HL-60 (cell line): ENCODE measurements at regions not wholly inside any gene's neighbourhood (a gene's known extent, or its start where the extent isn't known, plus 50 kb on each side); places are given as distances from the start of the nearest gene placed in this dataset.

ENCODE experiments used
- DNase-seq, 2 experiments: peaks; one replicate each; pipeline ENCODE4 v3.0.0-alpha.2; 2010 to 2020; ENCODE audit warnings: low read depth in 1 of 2, low spot score in 1 of 2
- H3K27ac ChIP-seq: fragments of 250-450 bp; sonication (Bioruptor Pico); replicated peaks from 2 replicates; pipeline ENCODE4 v1.5.1; 2020; ENCODE audit warnings: mild to moderate bottlenecking, moderate library complexity
- H3K27me3 ChIP-seq: fragments of 250-450 bp; sonication (Bioruptor Pico); 2 replicates; pipeline ENCODE4 v1.5.1; 2021; ENCODE audit warnings: mild to moderate bottlenecking, moderate library complexity; ENCODE audit not compliant: insufficient read depth, poor library complexity, severe bottlenecking
- H3K4me3 ChIP-seq: replicated peaks from 2 replicates; pipeline ENCODE4 v1.5.1; 2011; ENCODE audit warnings: mild to moderate bottlenecking, control low read depth, low read length; ENCODE audit not compliant: insufficient read depth
- CTCF ChIP-seq: IDR thresholded peaks from one replicate; pipeline ENCODE4 v1.5.1; 2011; ENCODE audit warnings: low read length, control low read depth, inconsistent platforms; ENCODE audit not compliant: insufficient read depth
- GABPA ChIP-seq: IDR thresholded peaks from 2 replicates; pipeline ENCODE4 v1.6.1; 2012; ENCODE audit warnings: low read depth
- POLR2AphosphoS5 ChIP-seq: IDR thresholded peaks from 2 replicates; pipeline ENCODE4 v1.6.1; 2012; ENCODE audit warnings: low read depth
- REST ChIP-seq: IDR thresholded peaks from 2 replicates; pipeline ENCODE4 v1.6.1; 2012; ENCODE audit warnings: low read depth; ENCODE audit not compliant: insufficient replicate concordance
- SPI1 ChIP-seq: IDR thresholded peaks from 2 replicates; pipeline ENCODE4 v1.6.1; 2012; ENCODE audit warnings: low read depth, mild to moderate bottlenecking, borderline replicate concordance

GRCh38 chr4:15130441-15130840 is 128.2 kb downstream of the CPEB2 start:
- no peak overlapping the region for H3K27ac ChIP-seq
- DNase-seq: no peak
- TF ChIP-seq REST (no peak), POLR2AphosphoS5 (no peak), SPI1 (no peak), CTCF (no peak), GABPA (no peak)

GRCh38 chr4:15131551-15131950 is 129.3 kb downstream of the CPEB2 start:
- H3K27me3 ChIP-seq: no peaks in the 10 kb centered on the region
- TF ChIP-seq SPI1 (no peak), CTCF (no peak), POLR2AphosphoS5 (no peak), GABPA (no peak), REST (no peak)
- no peak for DNase-seq
- no peak overlapping the region for H3K27ac ChIP-seq
- H3K4me3 ChIP-seq: no peak overlapping the region

More at GRCh38 chr4:15130441-15130840, 128.2 kb downstream of the CPEB2 start:
- Histone ChIP-seq H3K4me3 (no peak overlapping the region), H3K27me3 (no peaks in the 10 kb centered on the region)

DNA sequence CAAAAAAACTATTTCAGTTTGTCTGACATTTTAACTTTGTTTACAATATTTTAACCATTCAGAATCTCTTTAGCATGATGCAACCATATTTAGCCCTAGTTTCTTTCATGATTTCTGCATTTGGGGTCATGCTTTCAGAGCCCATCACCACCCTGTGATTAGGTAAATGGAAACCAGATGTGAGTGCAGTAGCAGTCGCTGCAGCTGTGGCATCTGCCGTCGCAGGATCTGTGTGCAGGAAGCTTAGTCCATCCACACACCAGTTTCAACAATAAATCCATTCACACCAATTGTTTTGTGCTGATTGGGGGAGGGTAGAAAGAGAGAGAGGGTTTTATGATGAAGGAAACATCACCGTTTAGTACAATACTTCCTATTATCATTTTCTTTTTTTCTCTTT is 130.5 kb downstream of the CPEB2 start:
- Histone ChIP-seq H3K4me3 (no peak overlapping the region), H3K27ac (no peak overlapping the region), H3K27me3 (no peaks in the 10 kb centered on the region)
- no peak for DNase-seq
- TF ChIP-seq CTCF (no peak), GABPA (no peak), POLR2AphosphoS5 (no peak), SPI1 (no peak), REST (no peak)
